ENCODE measurements at regions not wholly inside any gene's neighbourhood (a gene's known extent, or its start where the extent isn't known, plus 50 kb on each side); places are given as distances from the start of the nearest gene placed in this dataset.

- DNase-seq: no peak
Observed at GRCh38 chr4:65973186-65973585, 302.9 kb upstream of the EPHA5 start.

- no peak for DNase-seq
Observed at GRCh38 chr4:65971686-65972085, 301.4 kb upstream of the EPHA5 start.

- DNase-seq: no peak
Observed at GRCh38 chr4:65968831-65969558, 298.7 kb upstream of the EPHA5 start.

GRCh38 chr4:65960751-65961150 lies 290.5 kb upstream of the EPHA5 start:
- no peak for DNase-seq

- no peak for DNase-seq
Observed at GRCh38 chr4:65954416-65954815, 284.1 kb upstream of the EPHA5 start.

- no peak for DNase-seq
Observed at GRCh38 chr4:65951177-65951576, 280.9 kb upstream of the EPHA5 start.

- DNase-seq: no peak
Observed at GRCh38 chr4:65943076-65943475, 272.8 kb upstream of the EPHA5 start.

GRCh38 chr4:65924843-65925242 lies 254.6 kb upstream of the EPHA5 start:
- no peak for DNase-seq

- DNase-seq: no peak
Observed at GRCh38 chr4:65923616-65924015, 253.3 kb upstream of the EPHA5 start.

GRCh38 chr4:65921180-65921579 lies 250.9 kb upstream of the EPHA5 start:
- DNase-seq: no peak

- DNase-seq: no peak
Observed at GRCh38 chr4:65918872-65919271, 248.6 kb upstream of the EPHA5 start.

- DNase-seq: no peak
Observed at GRCh38 chr4:65918212-65918611, 247.9 kb upstream of the EPHA5 start.

- no peak for DNase-seq
Observed at GRCh38 chr4:65917486-65917885, 247.2 kb upstream of the EPHA5 start.

- no peak for DNase-seq
Observed at GRCh38 chr4:65911720-65912119, 241.4 kb upstream of the EPHA5 start.

- no peak for DNase-seq
Observed at GRCh38 chr4:65893957-65894755, 223.9 kb upstream of the EPHA5 start.

- no peak for DNase-seq
Observed at GRCh38 chr4:65893271-65893670, 223.0 kb upstream of the EPHA5 start.

- no peak for DNase-seq
Observed at GRCh38 chr4:65880594-65880993, 210.3 kb upstream of the EPHA5 start.

GRCh38 chr4:65868096-65868824 lies 198.0 kb upstream of the EPHA5 start:
- DNase-seq: no peak

- no peak for DNase-seq
Observed at GRCh38 chr4:65865489-65865888, 195.2 kb upstream of the EPHA5 start.

- DNase-seq: no peak
Observed at GRCh38 chr4:65861993-65862392, 191.7 kb upstream of the EPHA5 start.

- no peak for DNase-seq
Observed at GRCh38 chr4:65845199-65845773, 175.0 kb upstream of the EPHA5 start.

- DNase-seq: no peak
Observed at GRCh38 chr4:65839164-65839931, 169.1 kb upstream of the EPHA5 start.

GRCh38 chr4:65834707-65835106 lies 164.4 kb upstream of the EPHA5 start:
- no peak for DNase-seq
